DMS153 treated with DMSO at 0.1 percent for 48 hours (cell line): ENCODE measurements at regions not wholly inside any gene's neighbourhood (a gene's known extent, or its start where the extent isn't known, plus 50 kb on each side); places are given as distances from the start of the nearest gene placed in this dataset.

ENCODE experiments used
- DNase-seq: peaks from one replicate; lab custom pipeline; 2025; ENCODE audit not compliant: unreplicated experiment; lab: John Stamatoyannopoulos, UW

DNA sequence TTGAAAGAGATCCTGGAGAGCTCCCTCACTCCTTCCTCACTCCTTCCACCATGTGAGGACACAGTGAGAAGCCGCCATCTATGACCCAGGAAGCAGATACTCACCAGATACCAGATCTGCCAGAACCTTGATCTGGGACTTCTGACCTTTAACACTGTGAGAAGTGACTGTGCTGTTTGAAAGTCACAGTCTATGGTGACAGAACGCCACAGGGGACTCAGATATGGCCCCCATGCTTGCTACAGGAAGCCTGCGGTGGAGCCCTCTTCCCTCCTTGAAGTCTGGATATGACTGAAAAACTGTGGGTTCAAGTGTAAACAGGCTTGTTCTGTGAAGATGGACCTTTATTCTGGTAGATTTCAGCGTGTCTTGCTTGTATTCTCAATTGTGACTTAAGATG is 297.8 kb downstream of the KLF6 start:
- DNase-seq = no peak

DNA sequence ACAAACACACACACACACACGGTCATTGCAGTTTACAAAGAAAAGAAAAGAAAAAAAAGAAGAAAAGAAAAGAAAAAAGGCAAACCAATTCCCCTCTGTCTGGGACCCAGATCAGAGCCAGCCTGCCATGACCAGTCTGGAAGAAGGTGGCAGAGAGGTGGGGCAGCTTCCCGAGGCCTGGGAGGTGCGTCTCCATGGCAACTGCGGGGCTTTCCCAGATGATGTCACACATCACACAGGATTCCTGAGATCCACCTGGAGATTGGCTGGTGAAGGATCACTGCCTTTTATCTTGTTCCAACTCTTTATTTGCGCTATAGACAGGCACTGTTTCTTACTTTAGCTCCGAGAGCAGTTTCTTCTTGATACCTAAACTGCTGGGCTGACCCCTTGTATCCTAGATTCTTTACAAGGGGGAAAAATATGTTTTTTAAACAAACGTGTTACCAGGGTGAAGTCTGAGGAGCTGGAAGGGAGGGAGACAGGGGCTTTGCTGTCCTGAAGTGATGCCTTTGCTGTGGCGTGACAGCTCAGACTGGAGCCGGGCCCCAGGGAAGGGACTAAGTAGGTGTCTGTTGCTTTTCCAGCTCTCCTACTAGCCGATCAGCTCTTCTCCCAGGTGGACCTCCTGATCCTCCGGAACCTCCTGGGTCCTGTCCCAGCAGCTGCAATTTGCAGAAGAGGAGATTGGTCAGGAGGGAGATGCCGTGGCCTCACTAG is 298.5 kb downstream of the KLF6 start:
- no peak for DNase-seq

DNA sequence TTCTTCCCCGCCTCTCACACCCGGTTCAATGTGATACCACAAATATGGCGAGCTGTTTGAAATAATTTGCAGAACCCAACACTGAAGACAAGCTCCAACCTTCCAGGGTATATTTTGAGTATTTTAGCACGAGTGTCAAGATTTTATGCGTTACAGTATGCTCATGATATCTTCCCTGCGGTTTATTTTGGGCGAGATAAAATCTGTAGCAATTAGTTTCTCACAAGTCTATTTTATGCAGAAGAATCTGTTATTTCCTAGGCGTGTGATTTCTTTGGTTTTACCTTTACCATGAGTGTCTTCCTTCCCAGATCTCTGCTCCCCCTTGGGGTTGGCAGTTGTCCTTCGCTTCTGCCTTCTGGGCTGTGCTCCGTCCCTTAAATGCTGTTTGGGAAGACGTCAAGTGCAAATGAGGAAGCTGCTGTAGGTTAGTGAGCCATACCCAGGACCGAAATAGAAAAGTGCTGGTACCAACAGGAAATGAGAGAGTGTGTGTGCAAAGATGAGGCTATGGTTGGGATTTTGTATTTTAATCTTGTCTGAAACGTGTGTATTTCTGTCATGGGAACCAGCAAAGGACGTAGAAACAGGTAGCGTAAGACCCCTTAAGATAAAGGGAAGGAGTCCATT is 299.8 kb downstream of the KLF6 start:
- DNase-seq = no peak

DNA sequence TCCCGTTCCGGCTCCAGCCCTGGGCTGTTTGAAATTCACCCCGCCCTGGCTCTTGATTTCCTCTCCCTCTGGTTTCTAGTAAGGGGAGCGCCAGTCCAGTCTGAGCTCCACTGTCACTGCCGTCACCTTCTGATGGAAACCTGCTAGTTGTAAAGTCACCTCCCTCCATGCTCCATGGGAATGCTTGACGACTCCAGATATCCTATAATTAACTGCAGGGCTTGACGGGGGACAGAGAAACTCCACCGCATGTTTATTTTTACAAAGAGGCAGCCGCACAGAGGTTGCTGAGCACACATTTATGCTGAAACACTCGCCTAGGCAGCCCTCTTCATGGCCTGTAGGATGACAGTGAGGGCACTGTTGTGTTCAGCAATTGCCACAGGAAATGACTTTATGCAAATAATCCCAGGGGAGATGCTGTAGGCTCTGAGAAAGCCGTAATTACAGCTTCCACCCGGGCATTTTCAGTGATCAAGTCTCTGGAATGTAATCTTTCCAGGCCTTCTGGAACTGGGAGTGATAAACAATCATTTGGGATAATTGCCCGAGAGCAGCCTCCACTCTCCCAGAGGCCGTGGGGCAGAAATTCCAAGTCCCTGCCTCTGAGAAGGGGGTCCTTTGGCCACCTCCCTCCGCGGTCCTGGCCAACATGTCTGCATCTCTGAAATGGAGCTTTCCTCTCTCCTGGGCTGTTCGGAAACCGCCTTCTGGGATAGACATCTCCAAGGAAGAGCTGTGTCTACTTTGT is 300.5 kb downstream of the KLF6 start:
- no peak for DNase-seq

DNA sequence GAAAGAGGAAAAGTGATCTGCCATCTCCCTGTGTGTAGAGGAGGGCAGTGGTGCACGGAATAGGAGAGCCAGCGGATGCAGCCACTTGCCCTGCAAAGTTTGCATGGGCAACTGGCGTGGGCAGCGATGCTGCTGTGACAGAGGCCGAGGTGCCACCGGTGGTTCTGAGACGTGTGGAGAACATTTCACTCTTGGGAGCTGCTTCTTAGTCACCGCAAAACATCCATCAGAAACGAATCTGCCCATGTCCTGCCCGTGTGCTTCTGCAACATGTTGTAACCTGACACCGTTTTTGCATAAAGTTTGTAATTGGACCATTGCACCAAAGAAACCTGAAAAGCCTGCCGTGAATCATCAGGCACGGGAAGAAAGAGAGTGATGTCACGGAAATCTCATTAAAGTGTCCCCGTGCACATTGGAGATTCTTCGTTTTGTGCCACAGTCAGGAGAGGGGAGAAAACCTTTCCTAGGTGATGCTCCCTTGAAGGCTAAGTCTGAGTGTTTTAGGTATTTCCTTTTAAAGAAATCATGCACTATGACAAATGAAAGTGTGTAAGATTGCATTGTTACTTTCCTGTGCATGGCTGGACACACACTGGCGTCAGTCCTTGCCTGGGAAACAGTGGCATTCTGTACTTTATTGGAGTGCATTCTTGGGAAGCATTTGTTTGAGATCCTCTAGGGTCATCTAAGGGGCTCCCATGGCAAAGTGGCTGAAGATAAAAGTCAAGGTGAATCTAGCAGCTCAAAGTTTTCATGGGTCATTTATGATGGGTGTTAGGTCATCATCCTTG is 302.6 kb downstream of the KLF6 start:
- DNase-seq = no peak

DNA sequence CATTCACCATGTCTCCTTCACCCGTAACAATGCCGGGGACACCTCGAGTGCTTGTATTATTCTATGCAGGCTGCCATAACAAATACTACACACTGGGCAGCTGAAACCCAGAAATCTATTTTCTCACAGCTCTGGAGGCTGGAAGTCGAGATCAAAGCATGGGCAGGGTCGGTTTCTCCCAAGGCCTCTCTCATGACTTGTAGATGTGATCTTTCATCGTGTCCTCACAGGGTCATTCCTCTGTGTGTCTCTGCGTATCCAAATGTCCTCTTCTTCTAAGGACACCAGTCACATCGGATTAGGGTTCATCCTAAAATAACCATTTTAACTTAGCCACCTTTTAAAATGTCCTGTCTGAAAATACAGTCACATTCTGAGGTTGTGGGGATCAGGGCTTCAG is 303.5 kb downstream of the KLF6 start:
- DNase-seq = no peak

DNA sequence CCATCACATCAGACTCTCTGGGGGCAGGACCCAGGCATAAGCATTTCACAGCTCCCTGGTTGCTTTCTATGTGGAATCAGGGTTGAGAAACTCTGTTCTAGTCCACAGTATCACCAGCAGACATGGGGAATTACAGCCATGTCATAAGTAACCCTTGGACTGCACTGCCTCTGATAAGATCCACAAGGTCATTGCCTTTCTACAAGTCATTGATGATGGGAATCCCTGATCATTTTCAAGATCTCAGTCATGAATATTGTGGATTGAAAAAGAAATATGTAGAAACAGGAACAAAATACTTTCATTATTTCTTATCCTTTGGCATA is 304.1 kb downstream of the KLF6 start:
- no peak for DNase-seq

DNA sequence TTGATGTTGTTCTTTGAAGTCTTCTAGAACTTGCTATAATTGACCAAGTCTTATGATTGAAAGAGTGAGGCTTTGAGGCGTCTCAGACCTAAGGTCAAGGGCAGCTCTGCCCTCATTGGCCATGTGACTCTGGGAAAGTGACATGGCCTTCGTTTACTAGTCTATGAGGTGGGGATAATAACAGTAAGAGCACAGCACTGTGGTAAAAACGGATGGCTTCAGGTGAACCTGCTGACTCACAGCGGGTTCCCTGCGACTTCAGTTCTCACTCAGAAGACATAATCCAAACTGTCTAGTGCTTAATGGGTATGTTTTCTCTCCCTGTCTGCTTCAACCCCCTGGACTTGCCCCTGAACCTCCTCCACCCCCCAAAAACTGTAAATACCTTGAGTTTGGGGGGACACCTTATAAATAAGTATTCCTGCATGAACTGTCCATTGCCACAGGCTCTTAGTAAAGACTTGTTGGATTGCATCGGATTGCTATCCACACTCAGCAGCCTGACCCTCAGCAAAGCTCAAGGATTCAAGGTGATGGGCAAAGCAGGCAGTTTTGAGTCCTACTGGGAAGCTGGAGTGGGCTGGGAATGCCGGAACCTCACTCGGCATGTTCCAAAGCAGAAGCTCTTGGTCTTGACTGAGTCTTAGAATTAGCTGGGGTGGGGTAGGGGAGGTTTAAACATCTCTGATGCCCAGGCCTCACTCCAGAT is 304.6 kb downstream of the KLF6 start:
- DNase-seq = no peak

DNA sequence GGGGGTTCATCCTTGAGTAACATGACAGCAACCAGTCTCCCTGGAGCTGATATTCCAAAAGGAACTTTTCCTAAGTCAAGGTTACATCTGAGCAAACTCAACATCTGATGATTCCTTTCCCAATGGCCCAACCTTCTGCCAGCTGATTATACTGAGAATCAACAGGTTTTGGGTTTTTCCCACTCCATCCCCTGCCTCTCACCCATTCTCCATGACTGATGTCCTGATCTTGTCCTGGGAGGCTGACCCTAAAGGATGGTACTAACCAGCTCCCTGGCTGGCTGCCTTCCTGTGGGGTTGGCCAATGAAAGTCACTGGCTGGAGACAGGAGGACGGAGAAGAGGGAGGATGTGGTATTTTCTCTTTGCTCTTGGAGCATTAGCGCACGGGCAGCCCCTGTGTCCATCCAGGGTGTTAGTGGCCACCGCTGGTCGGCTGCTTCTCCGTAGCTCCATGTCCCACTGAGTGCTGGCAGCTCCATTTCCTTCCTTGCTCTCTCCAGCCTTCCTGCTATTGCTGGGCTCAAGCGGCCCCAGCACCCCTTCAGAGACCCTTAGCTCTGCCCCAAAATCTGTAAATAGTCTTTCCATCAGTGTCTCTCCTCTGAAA is 306.2 kb upstream of the PITRM1 start:
- DNase-seq = no peak

DNA sequence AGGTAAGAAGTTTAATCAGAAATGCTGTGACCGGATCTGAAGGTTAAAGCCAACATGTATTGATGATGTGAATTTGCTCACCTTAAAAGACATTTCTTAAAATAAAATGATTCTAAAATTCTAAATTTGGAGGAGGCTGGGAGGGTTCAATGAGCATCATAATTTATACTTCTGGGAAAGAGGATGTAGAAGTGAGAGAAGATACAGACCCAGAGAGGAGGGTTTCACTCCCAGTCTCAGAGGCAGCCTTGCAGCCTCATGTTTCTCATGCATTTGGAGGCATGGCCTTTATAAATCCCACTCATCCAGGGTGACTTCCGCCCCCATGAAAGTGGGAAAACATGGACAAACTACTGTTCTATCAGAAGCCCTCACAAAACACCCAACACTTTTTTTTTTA is 305.6 kb upstream of the PITRM1 start:
- no peak for DNase-seq

DNA sequence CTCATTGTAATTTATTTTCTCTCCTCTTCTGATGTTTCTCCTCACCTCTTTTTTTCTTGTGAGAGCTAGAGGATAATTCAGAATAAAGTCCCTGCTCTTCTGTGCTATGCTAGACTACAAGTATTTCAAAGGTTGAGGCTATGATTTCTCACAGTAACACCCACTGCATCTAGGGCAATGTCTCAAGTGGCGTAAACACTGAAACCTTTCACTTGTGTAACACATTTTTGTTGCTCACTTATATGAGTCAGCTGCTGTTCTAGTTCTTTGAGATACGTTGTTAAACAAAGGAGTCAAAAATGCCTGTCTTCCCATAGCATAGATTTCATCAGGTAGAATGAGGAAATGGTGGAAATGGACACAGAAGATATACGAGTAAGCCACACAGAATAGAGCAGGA is 305.1 kb upstream of the PITRM1 start:
- DNase-seq = no peak

DNA sequence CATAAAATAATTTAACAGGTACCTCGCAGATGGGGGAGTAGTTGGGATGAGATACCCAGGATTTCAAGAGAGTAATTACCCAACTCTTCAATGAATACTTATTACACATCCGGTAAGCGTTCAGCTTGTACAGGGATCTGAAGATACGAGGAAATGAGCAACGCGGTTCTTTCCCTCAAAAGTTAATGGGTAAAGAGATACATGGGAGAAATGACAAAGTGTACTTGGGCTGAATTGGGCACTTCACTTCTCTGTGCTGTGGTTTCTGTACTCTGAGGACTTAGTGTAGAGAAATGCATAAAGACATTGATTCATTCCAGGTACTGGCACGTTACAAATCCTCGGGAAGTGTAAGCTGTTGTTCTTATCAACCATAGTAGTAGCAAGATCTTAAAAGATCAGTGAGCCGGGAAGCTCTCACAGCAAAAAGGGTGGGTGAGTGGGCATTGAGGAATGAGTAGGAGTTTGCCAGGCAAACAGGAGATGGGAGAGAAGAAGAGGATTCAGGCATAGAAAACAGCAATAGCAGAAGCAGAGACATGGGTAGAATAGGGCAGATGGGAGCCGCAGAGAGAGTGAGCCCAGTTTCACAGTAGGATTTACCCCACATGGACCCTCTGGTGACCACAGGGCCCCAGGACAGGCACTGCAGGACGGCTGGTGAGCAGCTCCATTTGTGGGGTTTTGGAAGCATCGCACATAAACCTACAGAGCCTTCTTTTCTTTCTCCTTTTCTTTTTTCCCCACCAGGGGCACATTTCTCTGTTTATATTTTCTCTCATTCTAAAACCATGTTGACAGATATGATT is 304.3 kb upstream of the PITRM1 start:
- no peak for DNase-seq

DNA sequence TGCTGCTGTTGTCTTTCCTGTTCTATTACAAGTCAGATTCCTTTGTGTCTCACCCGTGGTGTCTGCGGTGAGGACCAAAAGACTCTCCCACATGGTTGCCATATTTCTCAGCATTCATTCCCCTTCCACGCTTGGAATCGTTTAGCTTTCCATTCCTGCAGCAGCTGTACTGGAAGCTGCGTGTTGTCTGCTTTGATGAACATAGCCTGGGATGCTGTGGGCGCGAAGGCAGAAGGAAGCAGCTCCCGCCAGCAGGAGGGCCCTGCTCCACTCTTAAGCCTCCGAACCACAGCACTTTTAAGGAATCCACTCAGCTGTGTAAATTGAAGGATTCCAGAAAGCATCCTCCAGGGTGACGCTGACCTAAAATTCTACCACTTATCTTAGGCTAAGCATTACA is 303.6 kb upstream of the PITRM1 start:
- no peak for DNase-seq

DNA sequence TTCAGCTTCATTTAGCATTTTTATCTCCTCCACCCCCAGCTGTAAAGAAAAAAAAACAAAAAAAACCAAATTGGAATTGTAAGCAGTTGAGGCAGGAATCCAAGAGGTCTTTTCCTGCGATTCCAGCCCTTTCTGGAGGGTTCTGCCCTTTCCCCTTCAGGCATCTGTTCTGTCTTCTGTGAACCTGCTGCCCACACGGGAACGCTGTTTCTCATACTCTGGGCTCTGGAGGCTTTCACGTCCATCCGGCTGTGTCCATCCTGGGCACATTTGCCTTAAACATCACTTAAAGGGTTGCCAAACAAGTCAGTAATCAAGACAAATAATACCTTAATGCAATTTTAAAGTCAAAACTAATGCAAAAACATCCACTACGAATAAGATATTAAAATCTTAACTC is 302.8 kb upstream of the PITRM1 start:
- DNase-seq = no peak

DNA sequence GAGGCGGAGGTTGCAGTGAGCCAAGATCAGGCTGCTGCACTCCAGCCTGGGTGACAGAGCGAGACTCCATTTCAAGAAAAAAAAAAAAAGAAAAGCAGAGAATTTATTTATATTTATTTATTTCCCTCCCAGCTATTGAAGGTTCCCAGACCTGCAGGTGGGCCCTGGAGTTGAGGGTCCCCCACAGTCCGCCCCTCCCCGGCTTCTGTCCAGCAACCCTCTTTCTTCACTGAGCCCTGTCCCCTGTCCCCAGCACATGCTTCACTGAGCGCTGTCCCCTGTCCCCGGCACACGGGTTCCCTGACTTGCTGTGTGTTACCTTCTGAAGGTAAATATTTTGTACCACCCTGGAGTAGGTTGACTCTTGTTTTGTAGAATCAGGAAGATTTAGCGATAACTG is 301.7 kb upstream of the PITRM1 start:
- DNase-seq = no peak

DNA sequence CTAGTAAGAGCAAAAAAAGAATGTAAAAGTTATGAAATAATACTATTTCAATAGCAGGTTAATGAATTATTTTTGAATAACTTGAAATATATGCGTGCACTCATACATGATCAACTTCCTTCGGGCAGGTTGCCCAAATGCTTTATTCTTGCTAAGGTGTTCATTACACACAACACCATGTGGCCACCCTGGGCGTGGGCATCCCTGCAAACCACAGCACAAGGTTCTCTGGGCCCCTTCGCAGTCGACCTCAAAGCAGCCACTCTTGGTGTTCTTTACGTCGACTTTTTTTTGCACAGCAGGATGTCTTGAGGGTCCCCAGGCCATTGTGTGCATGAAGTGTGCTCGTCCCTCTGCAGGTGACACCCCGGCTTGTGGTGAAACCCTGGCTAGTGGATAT is 300.7 kb upstream of the PITRM1 start:
- no peak for DNase-seq

DNA sequence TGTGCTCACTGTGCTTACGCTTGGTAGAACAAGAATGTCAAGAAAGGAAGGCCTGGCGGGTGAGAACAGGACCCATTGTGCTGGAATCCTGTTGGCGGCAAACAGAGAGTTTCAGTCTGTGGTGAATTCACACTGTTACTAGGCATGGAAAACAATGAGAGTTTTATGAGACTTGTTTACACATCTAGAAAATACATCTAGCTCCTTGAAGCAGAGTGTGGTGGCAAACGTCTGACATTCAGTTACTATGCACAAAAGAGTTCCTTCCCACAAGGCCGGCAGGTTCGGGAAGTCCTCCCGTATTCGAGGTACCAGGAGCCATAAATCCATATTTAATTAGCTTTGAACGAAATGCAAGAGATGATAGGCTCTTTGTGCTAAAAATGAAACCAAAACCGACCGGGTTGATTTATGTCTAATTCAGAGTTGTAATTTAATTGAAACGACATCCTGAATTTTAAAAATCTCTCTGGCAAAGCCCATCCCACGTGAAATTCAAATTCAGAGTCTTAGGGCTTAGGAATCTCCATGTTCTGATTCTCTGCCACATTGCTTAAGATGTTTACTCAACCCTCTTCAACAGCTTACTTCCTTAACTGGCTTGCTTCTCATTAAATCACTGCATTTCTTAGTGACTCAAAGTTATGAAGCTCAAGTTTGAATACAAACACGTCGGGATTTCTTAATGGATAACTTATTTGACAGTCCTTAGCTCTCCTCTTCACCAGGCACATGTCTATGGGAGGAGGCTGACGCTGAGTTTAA is 299.9 kb upstream of the PITRM1 start:
- no peak for DNase-seq

DNA sequence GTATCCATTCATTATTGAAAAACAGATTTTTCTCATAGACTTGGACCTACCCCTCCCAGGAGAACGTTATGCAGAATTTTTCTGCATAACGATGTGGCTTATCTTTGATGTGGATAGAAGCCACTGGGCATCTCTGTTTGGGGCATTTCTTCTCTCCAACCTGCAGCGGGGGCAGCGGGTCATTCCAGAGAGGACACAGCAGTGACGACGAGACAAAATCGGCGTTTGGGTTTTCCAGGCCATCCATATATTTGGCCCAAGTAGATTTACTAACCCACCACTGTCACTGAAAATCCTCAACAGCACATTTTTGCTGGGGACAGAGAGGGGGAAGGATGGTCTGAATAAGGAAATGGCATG is 299.3 kb upstream of the PITRM1 start:
- no peak for DNase-seq

DNA sequence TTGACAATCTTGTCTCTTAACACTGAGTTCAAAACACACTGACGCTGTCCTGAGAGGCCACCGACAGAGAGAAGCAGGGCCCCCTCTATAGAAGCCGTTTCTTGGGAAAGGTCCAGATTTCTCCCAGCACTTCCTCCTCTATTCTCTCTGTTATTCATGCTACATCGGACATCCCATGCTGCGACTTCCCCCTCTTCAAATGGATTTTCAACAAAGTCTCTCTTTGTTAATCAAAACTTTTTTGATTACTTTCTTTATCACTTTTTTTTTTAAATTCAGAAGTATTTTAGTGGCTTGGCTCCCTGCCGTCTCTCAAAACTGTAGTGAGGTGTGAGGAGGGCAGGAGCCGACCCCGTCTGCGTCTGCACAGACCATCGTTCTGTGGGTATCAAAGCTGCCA is 298.9 kb upstream of the PITRM1 start:
- DNase-seq = no peak
